ENCODE measurements at regions not wholly inside any gene's neighbourhood (a gene's known extent, or its start where the extent isn't known, plus 50 kb on each side); places are given as distances from the start of the nearest gene placed in this dataset.

DNA sequence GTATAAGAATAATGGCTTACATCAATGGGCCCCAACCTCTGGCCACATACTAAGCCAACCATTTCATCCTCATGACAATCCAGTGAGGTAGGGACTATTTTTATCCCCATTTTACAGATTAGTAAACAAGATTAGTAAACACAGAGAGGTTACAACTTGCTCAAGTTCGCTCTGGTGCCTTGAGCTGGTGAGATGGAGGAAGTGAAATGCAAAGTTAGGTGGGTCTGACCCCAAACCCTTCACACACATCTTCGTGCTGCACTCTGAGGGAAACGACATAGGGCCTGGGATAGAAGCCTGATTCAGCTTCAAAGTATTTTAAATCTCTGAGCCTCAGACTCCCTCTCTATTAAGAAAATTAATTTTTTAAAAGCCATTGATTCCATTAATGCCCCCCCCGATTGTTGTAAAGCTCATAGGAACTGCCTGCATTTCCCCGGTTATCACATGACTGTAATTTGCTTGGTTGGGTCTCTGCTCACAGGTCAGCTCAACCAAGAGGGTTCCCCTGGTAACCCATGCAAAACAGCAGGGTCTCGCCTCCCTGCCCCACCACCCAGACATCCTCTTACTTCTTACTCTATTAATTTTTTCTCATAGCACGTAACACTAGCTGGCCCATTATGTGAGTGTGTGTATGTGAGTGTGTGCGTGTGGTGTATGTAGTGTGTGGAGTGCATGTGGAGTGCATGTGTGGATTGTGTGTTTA is 221.2 kb downstream of the MAFB start:
- no peaks in the 10 kb centered on the region for H3K9me3 ChIP-seq (ENCODE audit: control insufficient read depth, low read length)
- TF ChIP-seq, protein P1, sequence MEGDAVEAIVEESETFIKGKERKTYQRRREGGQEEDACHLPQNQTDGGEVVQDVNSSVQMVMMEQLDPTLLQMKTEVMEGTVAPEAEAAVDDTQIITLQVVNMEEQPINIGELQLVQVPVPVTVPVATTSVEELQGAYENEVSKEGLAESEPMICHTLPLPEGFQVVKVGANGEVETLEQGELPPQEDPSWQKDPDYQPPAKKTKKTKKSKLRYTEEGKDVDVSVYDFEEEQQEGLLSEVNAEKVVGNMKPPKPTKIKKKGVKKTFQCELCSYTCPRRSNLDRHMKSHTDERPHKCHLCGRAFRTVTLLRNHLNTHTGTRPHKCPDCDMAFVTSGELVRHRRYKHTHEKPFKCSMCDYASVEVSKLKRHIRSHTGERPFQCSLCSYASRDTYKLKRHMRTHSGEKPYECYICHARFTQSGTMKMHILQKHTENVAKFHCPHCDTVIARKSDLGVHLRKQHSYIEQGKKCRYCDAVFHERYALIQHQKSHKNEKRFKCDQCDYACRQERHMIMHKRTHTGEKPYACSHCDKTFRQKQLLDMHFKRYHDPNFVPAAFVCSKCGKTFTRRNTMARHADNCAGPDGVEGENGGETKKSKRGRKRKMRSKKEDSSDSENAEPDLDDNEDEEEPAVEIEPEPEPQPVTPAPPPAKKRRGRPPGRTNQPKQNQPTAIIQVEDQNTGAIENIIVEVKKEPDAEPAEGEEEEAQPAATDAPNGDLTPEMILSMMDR (IDR thresholded peaks at IDR 0.05): no peak
- H3K4me3 ChIP-seq (ENCODE audit: low read depth, low read length): no peak overlapping the region
- H2AFZ ChIP-seq: no peak overlapping the region
- H3K36me3 ChIP-seq (ENCODE audit: control insufficient read depth, insufficient read depth, low read length): no peaks in the 10 kb centered on the region
- H3K79me2 ChIP-seq: no peaks in the 10 kb centered on the region
- no peak overlapping the region for H3K27ac ChIP-seq
- peaks cover 4% of the 10 kb centered on the region for H3K4me1 ChIP-seq
- no peak overlapping the region for H3K4me2 ChIP-seq (ENCODE audit: low read length)
- H3K27me3 ChIP-seq (ENCODE audit: control insufficient read depth, insufficient read depth, low read length): no peaks in the 10 kb centered on the region
- no peak overlapping the region for H3K9ac ChIP-seq

DNA sequence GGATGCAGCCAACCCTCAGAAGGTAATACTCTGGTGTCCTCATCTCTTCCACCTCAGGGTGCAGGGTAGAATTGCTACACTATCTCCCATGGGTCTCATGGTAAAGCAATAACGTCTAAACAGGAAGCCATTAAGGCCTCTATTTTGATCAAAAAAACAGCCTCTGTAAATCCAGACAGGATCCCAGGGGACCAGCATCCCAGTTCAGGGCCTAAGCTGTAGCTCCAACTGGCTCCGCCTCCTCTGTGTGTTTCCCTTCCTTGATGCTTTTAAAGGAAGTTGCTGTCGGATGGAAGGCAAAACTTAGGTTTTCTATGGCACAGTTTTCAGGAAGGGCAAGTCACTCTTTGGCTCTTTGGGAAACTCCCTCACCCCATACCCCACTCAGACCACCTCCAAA is 222.0 kb downstream of the MAFB start:
- no peak overlapping the region for H3K4me2 ChIP-seq (ENCODE audit: low read length)
- H3K4me1 ChIP-seq: peaks cover 7% of the 10 kb centered on the region

DNA sequence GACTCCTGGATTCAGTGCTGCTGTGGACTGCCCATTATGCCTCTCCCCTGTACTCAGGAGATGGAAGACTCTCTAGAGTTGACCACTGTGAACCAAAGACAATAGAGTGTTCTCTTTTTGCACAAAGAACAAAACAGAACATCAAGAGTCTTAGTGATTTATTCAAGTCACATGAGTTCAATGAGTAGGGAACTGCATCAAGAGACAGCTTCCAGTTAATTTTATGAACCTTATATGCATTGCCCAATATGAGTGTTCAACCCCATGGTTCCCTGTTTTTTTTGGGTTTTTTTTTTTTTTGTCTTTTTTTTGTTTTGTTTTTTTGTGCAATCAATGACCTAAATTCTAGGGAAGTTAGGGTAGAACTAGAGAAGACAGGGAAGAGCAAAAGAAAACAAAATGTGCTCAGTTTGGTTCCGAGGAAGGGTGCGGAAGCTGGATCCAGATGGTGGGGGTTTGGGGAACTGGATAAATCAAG is 224.3 kb downstream of the MAFB start:
- Histone ChIP-seq H3K9ac (no peak overlapping the region), H3K27ac (no peak overlapping the region), H3K4me1 (peaks cover 4% of the 10 kb centered on the region), H3K36me3 (ENCODE audit: control insufficient read depth, insufficient read depth, low read length) (no peaks in the 10 kb centered on the region), H3K79me2 (no peaks in the 10 kb centered on the region), H3K4me2 (ENCODE audit: low read length) (no peak overlapping the region), H3K4me3 (ENCODE audit: low read depth, low read length) (no peak overlapping the region), H3K9me3 (ENCODE audit: control insufficient read depth, low read length) (no peaks in the 10 kb centered on the region), H3K27me3 (ENCODE audit: control insufficient read depth, insufficient read depth, low read length) (no peaks in the 10 kb centered on the region), H2AFZ (no peak overlapping the region)
- TF ChIP-seq, protein P1 (IDR thresholded peaks at IDR 0.05): no peak

More for the DNA sequence above, 222.0 kb downstream of the MAFB start:
- Histone ChIP-seq H3K4me3 (ENCODE audit: low read depth, low read length) (no peak overlapping the region), H2AFZ (no peak overlapping the region), H3K27ac (no peak overlapping the region), H3K79me2 (no peaks in the 10 kb centered on the region), H3K9ac (no peak overlapping the region), H3K36me3 (ENCODE audit: control insufficient read depth, insufficient read depth, low read length) (no peaks in the 10 kb centered on the region), H3K9me3 (ENCODE audit: control insufficient read depth, low read length) (no peaks in the 10 kb centered on the region), H3K27me3 (ENCODE audit: control insufficient read depth, insufficient read depth, low read length) (no peaks in the 10 kb centered on the region)
- TF ChIP-seq, protein P1 (IDR thresholded peaks at IDR 0.05): no peak

DNA sequence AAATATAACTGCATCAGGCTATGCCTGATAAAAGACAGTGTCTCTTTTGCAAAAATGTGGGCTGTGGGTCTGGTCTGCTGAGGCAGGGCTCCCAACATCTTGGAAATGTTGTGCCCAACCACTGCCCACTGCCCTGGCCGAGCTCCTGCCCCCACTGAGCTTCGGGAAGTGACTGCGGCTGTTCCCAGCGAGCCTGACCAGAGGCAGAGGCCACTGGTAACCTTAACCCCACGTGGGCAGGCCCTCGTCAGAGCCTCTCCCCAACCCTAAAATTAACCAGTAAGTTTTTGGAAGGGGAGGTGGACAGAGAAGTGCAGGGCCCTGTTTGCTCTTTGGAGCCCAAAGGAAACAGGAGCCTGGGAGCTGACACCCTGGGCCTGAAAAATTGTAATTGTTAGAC is 225.9 kb downstream of the MAFB start:
- H3K4me3 ChIP-seq (ENCODE audit: low read depth, low read length): no peak overlapping the region
- peak overlapping the region; percentile 45 for H2AFZ ChIP-seq
- H3K9me3 ChIP-seq (ENCODE audit: control insufficient read depth, low read length): no peaks in the 10 kb centered on the region
- no peak overlapping the region for H3K27ac ChIP-seq
- H3K4me1 ChIP-seq: peaks cover 4% of the 10 kb centered on the region
- no peak overlapping the region for H3K4me2 ChIP-seq (ENCODE audit: low read length)
- no peaks in the 10 kb centered on the region for H3K36me3 ChIP-seq (ENCODE audit: control insufficient read depth, insufficient read depth, low read length)
- no peaks in the 10 kb centered on the region for H3K27me3 ChIP-seq (ENCODE audit: control insufficient read depth, insufficient read depth, low read length)
- H3K9ac ChIP-seq: no peak overlapping the region
- no peaks in the 10 kb centered on the region for H3K79me2 ChIP-seq
- TF ChIP-seq, protein P1 (IDR thresholded peaks at IDR 0.05): no peak

DNA sequence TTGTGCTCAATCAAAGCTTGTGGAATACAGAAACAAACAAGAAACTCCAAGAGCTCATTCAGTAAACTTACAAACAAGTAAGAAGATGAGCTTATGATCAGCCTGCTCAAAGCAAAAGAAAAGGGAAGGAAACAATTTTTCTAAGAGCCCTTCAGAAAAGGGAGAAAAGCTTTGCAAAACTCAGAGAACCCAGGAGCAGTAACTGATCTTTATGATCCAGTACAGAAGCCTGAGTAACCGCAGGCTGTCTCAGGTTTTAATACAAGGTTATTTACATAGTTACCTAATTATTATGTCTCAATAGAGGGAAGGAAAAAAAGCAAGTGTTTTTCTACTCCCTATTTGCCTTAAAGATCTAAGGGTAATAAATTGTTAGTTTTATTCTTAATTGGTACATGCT is 226.5 kb downstream of the MAFB start:
- no peak overlapping the region for H3K4me3 ChIP-seq (ENCODE audit: low read depth, low read length)
- TF ChIP-seq, protein P1 (IDR thresholded peaks at IDR 0.05): no peak
- H3K79me2 ChIP-seq: no peaks in the 10 kb centered on the region
- H2AFZ ChIP-seq: peak overlapping the region; percentile 45
- H3K27me3 ChIP-seq (ENCODE audit: control insufficient read depth, insufficient read depth, low read length): no peaks in the 10 kb centered on the region
- no peak overlapping the region for H3K4me2 ChIP-seq (ENCODE audit: low read length)
- no peak overlapping the region for H3K9ac ChIP-seq
- no peaks in the 10 kb centered on the region for H3K36me3 ChIP-seq (ENCODE audit: control insufficient read depth, insufficient read depth, low read length)
- H3K4me1 ChIP-seq: peaks cover 4% of the 10 kb centered on the region
- no peaks in the 10 kb centered on the region for H3K9me3 ChIP-seq (ENCODE audit: control insufficient read depth, low read length)
- H3K27ac ChIP-seq: no peak overlapping the region

Data from parathyroid adenoma (tissue), 2 donors.